Uterus (tissue), 3 donors: ENCODE measurements at regions not wholly inside any gene's neighbourhood (a gene's known extent, or its start where the extent isn't known, plus 50 kb on each side); places are given as distances from the start of the nearest gene placed in this dataset.

Experiments used
- DNase-seq, 2 donors: peaks; one replicate each; pipeline ENCODE4 v3.0.0-alpha.2; 2019 to 2020
- H3K27ac ChIP-seq, 2 donors: fragments of 200-600 bp; sonication (generic); 1 replicate in 1 of 2; 2 replicates in 1 of 2; pipeline ENCODE4 v1.5.1; 2016 to 2018
- H3K27me3 ChIP-seq, 2 donors: fragments of 200-600 bp; sonication (generic); one replicate each; pipeline ENCODE4 v1.5.1; 2018 to 2019; ENCODE audit warnings: control low read depth in 1 of 2
- H3K36me3 ChIP-seq, 2 donors: fragments of 200-600 bp; sonication (generic); one replicate each; pipeline ENCODE4 v1.5.1; 2019; ENCODE audit warnings: control low read depth in 1 of 2
- H3K4me1 ChIP-seq, 2 donors: fragments of 200-600 bp; sonication (generic); one replicate each; pipeline ENCODE4 v1.5.1; 2018 to 2019; ENCODE audit warnings: control low read depth in 1 of 2
- H3K4me3 ChIP-seq, 2 donors: fragments of 200-600 bp; sonication (generic); 1 replicate in 1 of 2; 2 replicates in 1 of 2; pipeline ENCODE4 v1.5.1; 2018 to 2019; ENCODE audit warnings: mild to moderate bottlenecking in 1 of 2
- H3K9me3 ChIP-seq, 2 donors: fragments of 200-600 bp; sonication (generic); one replicate each; pipeline ENCODE4 v1.5.1; 2019; ENCODE audit warnings: control low read depth in 1 of 2
- POLR2A ChIP-seq, 2 donors: fragments of 450-650 bp; IDR thresholded peaks; one replicate each; pipeline ENCODE4 v1.6.1; 2016; ENCODE audit warnings: antibody characterized with exemption in 2 of 2, mild to moderate bottlenecking in 1 of 2, moderate library complexity in 1 of 2
- intact Hi-C: fragments of 100-400 bp; cut with DNase I; formaldehyde crosslinking; loops from one replicate; pipeline ENCODE4 v1.15.1; 2023; ENCODE audit warnings: low total_unique reads
- TF ChIP-seq, protein P1 (sequence below), 4 experiments: fragments of 200-600 bp in 2 of 4; fragments of 450-650 bp in 2 of 4; sonication (generic) in 2 of 4; IDR thresholded peaks; one replicate each; pipeline ENCODE4 v1.5.1; 2016 to 2019; ENCODE audit warnings: antibody characterized with exemption in 4 of 4, mild to moderate bottlenecking in 2 of 4, moderate library complexity in 1 of 4
- donor health status: DM: yes; HTN: yes; CAD: no.

DNA sequence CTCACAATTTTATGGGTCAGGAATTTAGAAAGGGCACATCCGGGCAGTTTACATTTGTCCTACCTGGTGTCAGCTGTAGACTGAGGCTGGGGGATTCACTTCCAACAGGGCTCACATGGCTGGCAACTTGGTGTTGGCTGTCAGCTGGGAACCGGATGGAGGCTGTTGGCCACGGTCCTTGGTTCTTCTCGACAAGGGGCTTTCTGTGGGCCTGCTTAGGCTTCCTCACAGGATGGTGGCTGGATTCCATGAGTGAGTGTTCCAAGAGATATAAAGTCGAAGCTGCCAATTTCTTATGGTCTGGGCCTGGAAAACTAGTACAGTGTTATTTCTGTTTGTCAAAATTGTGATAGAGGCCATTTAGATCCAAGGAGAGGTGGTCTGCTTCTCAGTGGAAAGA is 127.9 kb downstream of the PTCSC3 start:
- H3K36me3 ChIP-seq, result no peaks in the 10 kb centered on the region
- no peaks in the 10 kb centered on the region for H3K27me3 ChIP-seq
- H3K4me3 ChIP-seq, result no peak overlapping the region
- H3K9me3 ChIP-seq, result no peaks in the 10 kb centered on the region
- H3K4me1 ChIP-seq, result no peaks in the 10 kb centered on the region
- intact Hi-C loops, result no loop called here
- TF ChIP-seq POLR2A (IDR thresholded peaks at IDR 0.05), result no peak
- TF ChIP-seq, protein P1, sequence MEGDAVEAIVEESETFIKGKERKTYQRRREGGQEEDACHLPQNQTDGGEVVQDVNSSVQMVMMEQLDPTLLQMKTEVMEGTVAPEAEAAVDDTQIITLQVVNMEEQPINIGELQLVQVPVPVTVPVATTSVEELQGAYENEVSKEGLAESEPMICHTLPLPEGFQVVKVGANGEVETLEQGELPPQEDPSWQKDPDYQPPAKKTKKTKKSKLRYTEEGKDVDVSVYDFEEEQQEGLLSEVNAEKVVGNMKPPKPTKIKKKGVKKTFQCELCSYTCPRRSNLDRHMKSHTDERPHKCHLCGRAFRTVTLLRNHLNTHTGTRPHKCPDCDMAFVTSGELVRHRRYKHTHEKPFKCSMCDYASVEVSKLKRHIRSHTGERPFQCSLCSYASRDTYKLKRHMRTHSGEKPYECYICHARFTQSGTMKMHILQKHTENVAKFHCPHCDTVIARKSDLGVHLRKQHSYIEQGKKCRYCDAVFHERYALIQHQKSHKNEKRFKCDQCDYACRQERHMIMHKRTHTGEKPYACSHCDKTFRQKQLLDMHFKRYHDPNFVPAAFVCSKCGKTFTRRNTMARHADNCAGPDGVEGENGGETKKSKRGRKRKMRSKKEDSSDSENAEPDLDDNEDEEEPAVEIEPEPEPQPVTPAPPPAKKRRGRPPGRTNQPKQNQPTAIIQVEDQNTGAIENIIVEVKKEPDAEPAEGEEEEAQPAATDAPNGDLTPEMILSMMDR (IDR thresholded peaks at IDR 0.05), result no peak
- no peak overlapping the region for H3K27ac ChIP-seq
- no peak for DNase-seq

- H3K4me1 ChIP-seq, result no peaks in the 10 kb centered on the region
- DNase-seq, result no peak
- H3K27me3 ChIP-seq, result no peaks in the 10 kb centered on the region
- H3K9me3 ChIP-seq, result no peaks in the 10 kb centered on the region
- no peak overlapping the region for H3K4me3 ChIP-seq
- no peak for TF ChIP-seq POLR2A (IDR thresholded peaks at IDR 0.05)
- TF ChIP-seq, protein P1 (IDR thresholded peaks at IDR 0.05), result no peak
- no peak overlapping the region for H3K27ac ChIP-seq
- no peaks in the 10 kb centered on the region for H3K36me3 ChIP-seq
- intact Hi-C loops, result no loop called here
Observed at GRCh38 chr14:36047912-36048311, 128.6 kb downstream of the PTCSC3 start.

GRCh38 chr14:36035675-36036074 is 140.8 kb downstream of the PTCSC3 start:
- TF ChIP-seq POLR2A (IDR thresholded peaks at IDR 0.05), result no peak
- TF ChIP-seq, protein P1 (IDR thresholded peaks at IDR 0.05), result no peak
- no peak for DNase-seq
- Histone ChIP-seq H3K4me3 (no peak overlapping the region), H3K9me3 (no peaks in the 10 kb centered on the region), H3K36me3 (no peaks in the 10 kb centered on the region), H3K4me1 (no peaks in the 10 kb centered on the region), H3K27me3 (no peaks in the 10 kb centered on the region), H3K27ac (no peak overlapping the region)
- intact Hi-C loops, result no loop called here

DNA sequence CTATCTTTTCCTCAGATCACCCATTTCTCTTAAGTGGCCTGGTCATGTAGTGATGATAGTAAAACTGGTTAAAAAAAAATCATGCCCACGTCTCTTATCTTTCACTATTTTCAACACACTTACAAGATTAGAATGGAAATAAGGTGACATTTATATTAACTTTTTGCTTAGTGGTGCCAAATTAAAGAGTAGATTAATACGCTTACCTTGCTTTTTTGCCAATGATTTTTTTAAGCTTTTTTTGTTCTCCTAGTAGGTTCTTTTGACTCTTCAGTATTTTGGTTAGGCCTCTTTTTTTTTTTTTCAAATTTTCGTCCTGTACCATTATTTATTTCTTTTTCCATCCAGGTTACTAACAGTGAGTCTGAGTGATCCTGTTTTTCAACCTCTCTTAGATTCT is 147.9 kb downstream of the PTCSC3 start:
- H3K9me3 ChIP-seq, result no peaks in the 10 kb centered on the region
- H3K36me3 ChIP-seq, result no peaks in the 10 kb centered on the region
- H3K4me3 ChIP-seq, result no peak overlapping the region
- intact Hi-C loops, result no loop called here
- TF ChIP-seq POLR2A (IDR thresholded peaks at IDR 0.05), result no peak
- TF ChIP-seq, protein P1 (IDR thresholded peaks at IDR 0.05), result no peak
- DNase-seq, result no peak
- no peaks in the 10 kb centered on the region for H3K27me3 ChIP-seq
- no peak overlapping the region for H3K27ac ChIP-seq
- no peaks in the 10 kb centered on the region for H3K4me1 ChIP-seq

GRCh38 chr14:36028218-36028617 is 148.3 kb downstream of the PTCSC3 start:
- H3K27ac ChIP-seq, result no peak overlapping the region
- TF ChIP-seq POLR2A (IDR thresholded peaks at IDR 0.05), result no peak
- TF ChIP-seq, protein P1 (IDR thresholded peaks at IDR 0.05), result no peak
- H3K4me1 ChIP-seq, result no peaks in the 10 kb centered on the region
- DNase-seq, result no peak
- H3K36me3 ChIP-seq, result no peaks in the 10 kb centered on the region
- intact Hi-C loops, result no loop called here
- H3K9me3 ChIP-seq, result no peaks in the 10 kb centered on the region
- H3K27me3 ChIP-seq, result no peaks in the 10 kb centered on the region
- no peak overlapping the region for H3K4me3 ChIP-seq
